T-helper 22 cell (primary cell): ENCODE measurements at regions not wholly inside any gene's neighbourhood (a gene's known extent, or its start where the extent isn't known, plus 50 kb on each side); places are given as distances from the start of the nearest gene placed in this dataset.

Experiments used
- DNase-seq: peaks from one replicate; pipeline ENCODE4 v3.0.0-alpha.2; 2020; ENCODE audit warnings: low read depth

DNA sequence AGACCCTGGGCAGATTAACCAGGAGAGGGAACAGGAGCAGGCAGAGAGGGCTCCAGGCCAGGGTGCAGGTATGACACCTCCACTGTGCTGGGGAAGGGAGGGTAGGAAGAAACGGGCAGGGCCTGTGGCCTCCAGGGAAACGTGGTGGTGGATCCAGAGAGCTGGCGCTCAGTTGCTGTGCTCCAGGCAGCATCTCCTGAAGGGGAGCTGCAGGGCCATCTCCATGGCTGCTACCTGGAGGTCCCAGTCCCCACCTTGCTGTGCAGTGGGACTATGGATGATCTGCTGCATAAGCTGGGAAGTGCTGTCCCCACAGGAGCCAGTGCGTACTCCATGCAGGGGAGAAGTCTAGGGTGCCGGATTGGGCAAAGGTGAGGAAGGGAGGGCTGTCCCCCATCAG, 125.9 kb upstream of the RUNX3 start:
- no peak for DNase-seq

DNA sequence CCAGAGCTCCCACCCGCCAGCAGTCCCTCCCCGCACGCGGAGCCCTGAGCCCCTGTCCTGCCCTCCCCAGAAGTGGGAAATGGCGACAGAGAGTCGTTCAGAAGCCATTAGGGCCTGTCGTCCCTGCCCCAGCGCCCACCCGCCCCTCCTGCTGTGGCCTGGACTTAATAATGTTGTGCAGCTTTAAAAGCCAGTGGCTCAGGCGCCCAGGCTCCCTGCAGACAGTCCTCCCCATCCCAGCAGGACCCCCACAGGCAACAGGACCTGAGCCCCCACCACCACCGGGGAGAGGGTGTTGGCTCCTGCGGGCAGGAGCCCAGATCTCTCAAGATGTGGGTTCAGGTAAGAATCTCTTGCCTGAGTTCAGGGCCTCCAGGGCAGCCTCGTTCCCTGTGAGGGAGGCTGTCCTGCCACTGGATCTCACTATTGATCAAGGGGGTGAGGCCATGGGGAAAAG, 125.3 kb upstream of the RUNX3 start:
- DNase-seq: no peak

DNA sequence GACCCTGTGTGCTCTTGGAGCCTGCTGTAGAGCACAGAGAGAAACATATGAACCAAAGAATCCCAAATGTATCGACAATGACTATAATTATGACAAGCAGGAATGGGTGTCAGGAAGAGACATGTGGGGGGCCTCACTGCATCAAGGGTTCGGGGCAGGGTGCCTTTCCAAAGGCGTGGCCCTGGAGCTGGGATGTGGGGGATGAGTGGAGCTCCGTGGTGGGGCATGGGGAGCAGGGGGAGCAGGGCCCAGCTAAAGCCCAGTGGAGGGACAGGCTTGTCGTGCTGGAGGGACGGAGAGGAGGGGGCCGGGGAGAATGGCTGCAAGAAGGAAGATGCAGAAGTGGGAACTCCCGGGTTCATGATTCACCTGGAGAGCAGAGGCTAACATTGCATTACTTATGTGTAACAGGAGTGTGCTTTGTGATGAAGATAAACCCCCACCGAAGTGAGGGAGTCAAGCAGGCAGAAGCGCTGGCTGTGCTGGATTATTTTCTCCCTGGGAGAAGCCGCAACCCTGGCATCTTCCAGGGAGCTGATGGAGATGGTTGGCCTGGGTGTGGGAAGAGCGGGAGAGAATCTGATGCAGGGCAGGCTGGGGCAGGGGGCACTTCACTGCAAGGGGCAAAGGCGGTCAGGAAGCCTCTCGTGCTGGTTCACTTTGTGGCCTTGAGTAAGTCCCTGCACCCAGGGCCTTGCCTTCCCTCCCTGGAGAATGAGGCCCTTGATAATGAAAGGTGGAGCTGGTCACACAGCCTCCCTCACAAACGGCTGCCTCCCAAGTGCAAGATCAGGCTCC, 124.6 kb upstream of the RUNX3 start:
- DNase-seq: no peak

DNA sequence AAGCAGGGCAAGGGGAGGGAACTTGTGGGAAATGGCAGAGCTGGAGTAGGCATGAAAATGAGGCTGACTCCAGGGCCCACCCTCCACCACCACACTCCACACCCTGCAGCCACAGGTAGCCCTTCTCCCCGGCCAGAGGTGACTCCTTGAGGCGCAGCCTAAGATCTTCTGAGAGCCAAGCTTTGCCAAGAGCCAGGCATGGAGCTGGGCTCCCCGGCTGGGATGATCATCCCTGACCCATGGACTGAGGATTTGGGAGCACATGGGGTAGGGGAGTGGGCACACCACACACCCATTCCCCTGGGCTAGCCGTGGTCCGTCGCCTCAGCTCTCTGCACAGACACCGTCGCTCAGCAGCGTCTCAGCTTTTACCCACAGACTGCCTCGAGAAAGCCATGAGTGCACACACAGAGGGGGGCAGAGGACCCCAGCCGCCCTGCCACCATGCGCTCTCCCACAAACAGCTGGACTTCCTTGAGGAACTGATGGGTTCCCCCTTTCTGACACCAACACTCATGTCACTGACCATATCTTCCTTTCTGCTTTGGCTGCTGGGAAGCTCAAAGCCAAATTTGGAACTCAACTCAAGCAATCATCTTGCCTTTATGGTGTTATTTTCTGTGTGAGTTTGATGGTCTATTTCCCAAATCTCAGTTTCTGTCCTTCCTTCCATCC, 123.6 kb upstream of the RUNX3 start:
- no peak for DNase-seq

DNA sequence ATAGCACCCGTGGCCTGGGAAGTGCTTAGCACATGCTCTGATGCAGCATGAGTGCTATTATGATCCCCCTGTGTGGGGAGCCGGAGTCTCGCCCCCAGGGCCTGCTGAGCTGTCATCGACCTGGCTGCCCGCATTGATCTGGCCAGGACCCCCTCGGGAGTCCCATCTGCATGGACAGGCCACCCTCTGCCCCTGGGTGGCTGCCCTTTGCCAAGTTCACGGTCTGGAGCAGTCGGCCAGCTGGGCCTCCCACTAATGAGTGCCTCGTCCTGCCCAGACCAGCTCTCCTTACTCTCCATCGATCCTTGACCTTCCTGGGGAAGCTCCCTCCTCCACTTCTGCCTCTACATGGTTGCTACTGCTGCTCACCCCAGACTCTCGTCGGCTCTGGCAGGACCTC, 121.8 kb upstream of the RUNX3 start:
- DNase-seq: no peak

DNA sequence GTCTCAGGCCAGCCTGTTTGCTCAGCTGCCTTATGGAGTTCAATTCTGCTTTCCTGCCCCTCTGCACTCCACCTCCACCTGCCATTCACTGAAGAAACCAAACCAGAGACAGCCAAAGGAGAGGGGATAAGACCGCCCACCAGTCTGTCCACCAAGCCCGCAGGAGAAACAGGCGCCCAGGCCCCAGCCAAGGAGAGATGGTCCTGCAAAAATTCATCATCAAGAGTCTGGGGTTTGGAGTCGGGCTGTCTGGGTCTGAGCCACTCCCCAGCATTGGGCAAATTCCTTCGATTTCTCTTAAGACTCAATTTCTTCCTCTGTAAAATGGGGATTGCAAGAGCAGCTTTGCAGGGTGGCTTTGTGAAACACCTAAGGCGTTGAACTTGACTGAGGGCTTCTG, 121.4 kb upstream of the RUNX3 start:
- no peak for DNase-seq

DNA sequence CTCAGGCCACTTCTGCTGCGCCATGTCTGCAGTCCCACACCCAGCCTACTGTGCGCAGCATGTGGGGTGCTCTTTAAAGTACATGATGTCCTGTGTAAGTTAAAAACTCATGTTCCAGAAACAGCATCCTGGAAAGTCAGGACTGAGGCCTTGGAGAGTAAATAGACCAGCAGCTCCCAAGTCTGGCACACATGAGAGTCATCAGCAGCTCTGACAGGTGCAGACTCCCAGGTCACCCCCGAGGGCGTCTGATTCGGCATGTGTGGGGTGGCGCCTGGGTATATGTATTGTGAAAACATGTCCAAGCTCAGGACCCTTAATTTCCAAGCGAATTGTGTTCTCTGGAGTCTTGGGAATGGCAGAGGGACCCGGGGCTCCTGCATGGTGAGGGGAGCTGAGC, 120.1 kb upstream of the RUNX3 start:
- DNase-seq: no peak

DNA sequence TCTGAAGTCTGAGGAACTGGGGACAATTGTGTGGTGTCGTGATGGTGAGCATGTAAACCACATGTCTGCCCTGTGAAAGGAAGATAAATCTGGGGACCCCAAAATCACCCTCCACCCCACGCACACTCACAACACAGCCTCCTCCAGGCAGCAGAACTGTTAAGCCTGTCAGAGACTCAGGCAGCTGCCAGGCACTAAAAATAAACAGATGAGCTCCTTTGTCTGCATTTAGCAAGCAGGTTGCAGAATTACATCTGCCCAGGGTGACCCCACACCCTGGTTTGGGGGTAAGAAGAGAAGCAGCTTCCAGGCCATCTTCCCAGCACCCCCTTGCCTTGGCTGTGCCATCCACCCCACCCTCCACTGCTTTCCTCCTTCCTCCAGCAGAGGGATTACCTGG, 119.1 kb upstream of the RUNX3 start:
- DNase-seq: no peak

DNA sequence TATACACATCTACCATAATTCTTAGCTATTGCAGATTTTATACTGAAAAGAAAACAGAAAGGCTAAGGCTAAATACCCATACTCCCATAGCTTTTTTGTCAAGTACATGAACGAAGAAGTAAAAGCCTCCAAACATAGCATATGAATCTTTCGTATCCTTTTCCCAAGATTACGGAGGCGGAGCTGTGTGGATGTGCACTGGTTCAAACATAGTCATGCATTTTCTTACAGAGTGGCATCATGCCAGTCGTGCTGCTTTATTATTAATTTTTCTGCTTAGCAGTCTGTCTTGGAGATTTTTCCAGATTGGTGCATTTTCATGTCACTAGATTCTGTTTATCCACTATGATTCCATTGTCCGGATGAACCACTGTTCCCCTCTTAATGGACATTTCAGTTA, 118.7 kb upstream of the RUNX3 start:
- no peak for DNase-seq

DNA sequence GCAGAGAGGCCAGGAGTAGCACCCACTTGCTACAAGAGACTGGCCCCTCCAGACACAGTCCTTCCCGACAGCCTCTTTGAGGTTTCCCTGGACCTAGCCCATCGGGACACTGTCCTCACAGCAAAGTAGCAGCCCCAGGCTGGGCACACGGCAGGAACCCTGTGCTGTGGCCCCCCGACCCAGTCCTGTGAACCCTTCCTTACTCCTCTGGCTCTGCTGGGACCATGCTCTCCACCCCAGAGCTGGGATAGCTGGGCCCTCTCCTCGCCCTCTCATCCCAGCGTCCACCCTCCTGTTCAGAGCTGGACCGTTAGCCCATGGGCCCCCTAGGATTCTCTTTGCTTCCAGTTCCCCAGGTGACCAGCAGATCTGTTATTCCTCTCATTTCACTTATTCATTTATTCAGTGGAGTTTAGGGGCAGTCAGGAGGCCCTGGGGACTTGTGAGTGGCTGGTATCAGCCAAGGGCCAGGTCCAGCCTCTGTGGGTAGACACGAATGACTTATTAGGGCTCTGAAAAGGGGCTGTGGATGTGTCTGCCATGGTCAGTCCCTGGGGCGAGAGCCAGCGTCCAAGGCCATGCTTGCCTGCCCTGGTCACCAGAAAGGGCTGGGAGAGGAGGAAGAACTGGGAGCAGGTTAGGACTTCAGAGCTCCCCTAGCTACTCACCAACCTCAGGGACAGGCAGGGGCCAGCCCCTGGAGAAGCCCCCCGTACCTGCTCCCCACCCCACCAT, 117.6 kb upstream of the RUNX3 start:
- DNase-seq: no peak

DNA sequence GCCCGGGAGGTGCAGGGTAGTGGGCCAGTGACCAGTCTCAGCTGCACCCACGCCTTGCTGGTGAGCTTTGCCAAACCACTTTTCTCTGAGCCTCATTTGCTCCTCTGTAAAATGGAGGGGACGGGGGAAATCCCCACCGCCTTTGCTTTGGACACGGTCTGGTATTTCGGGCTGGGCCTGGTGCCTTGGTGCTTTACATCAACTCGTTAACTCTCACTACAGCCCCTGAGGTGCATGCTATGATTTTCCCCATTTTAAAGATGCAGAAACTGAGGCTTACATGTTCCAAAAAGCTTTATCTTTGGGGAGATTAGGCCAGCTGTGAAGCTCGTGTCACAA, 116.1 kb upstream of the RUNX3 start:
- DNase-seq: no peak

DNA sequence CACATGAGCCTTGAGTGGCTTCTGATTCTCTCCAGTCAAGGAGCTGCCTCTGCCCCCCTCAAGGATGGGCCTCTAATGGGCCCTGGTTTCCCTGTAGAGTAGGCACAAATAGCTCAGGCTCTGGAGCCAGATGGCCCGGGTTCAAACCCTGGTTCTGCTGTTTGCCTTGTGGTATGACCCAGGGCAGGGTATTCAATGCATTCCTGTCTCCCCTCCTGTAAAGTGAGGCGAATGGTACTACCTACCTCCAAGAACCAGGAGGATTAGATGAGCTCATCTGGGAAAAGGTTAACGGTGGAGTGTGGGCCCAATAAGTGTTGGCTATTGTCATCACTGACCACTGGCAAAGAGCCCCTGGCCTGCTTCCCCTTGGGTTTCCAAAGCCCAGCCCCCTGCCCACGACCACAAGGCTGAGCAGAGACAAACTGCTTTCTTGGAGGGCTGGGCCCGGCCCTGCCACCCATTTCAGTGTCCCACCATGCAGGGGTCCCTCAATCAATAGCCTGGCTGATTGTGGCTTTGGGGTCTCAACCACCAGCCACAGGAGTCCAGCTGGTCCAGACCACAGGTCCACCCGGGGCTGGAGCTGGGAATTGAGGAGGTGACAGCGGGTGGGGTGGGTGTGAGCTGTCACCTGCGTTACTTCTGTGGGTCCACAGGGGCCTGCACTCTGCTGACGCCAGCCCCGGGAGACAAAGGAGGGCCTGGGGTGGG, 115.6 kb upstream of the RUNX3 start:
- no peak for DNase-seq

DNA sequence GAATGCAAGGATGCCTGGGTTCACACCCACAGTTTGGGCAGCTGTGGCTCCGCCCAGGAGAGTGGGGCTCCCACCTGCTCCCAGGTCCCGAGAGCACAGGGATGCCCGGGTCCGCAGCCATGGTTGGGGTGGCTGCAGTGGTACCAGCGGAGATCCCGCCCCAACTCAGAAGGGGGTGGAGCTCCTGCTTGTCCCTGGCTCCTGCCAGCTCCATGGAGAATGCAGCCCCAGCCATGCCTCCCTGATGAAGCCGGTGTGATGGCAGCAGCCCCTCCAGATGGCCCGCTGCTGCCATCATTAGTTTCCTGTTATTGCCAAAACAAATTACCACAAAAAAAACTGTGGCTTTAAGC, 113.1 kb upstream of the RUNX3 start:
- no peak for DNase-seq

DNA sequence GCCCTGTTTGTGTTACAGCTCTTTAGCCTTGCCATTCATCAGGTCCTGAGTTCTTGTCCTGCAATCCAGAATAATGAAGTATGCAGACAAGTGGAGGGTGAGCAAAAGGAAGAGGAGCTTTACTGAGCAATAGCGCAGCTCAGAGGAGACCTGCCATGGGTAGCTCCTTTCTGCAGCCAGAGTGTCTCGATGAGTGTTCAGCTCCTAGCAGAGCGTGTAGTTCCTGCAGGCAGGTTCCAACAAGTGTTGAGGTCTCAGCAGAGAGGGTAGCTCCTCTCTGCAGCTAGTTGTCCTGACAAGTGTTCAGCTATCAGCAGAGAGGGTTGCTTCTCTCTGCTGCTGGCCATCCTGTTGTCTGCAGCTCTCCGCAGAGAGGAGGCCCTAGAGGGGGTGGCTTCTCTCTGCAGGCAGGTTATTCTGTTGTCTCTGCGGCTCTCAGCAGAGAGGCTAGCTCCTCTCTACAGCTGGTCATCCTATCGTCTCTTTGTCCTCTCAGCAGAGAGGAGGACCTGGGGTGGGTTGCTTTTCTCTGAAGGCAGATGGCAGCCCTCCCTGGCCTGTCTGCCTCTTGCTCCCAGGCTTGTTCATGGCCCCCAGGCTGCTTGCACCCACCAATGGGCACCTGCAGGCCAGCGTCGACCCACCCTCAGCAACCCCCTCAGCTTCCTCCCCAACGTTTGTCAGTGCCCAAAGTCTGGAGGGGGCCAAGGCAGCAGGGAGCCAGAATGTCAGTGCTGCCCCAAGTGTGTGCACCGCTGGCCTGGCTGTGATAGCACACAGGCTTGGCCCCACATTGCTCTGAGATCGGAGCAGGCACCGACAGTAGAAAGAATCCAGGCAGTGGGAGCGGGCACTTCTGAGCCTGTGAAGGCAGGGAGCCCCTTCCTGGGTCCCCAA, 112.5 kb upstream of the RUNX3 start:
- no peak for DNase-seq

DNA sequence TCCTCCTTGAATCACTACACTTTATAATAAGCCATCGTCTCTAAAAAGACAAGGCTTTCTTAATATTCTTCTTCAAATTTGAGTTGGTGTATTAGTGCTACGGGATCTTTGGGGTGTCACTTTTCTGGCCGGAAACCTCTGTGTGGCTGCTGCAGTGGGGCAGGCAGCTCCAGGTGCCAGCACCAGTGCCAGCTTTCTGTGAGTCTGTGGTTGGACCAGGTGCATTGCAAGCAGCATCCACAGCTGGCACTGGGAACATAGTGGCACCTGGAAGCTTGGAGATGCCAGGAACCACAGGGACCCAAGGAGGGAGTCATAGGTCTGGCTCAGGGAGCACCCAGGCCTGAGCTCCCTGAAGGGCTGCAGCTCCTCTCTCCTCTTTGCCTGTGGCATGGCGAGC, 111.8 kb upstream of the RUNX3 start:
- no peak for DNase-seq

DNA sequence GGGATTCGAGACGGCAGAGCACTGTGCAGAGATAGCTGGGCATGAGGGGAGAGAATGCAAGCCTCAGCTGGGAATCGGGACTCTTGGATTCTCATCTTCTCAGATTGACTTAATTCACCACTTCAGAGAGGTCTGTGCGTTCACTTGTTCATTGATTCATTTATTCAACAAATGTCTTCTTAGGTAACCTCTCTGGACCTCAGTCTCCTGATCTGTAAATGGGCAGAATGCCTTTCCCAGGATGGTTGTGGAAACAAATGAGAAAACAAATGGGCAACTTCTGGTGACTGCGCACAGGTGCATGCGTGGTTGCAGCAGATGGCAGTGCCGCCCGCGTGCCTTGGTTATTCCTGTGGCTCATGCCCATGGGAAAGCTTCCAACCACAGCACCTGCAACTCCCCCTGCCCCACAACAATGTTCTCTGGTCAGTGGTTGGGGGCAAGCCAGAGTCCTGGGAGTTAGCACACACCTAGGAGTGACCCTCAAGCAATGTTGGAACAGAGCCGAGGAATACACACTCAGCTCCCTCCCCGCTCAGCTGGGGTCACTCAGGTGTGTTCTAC, 110.1 kb upstream of the RUNX3 start:
- DNase-seq: no peak

DNA sequence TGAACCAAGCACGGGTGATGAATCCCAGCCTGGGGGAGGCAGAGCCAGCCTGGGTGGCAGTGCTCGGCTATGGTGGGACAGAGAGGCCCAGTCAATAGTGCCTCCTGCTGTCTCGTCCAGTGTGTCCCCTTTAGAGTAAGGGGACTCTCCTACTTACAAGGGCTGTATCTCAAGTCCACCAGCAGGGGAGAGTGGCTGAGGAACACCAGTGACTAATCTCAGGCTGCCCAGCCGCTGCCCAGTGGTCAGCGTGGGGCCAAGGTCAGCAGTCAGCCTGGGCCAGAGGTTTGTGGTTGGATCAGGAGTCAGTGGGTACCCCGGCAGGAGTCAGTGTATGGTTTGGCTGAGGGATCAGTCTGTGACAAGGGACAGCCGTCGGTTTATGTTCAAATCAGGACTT, 109.2 kb upstream of the RUNX3 start:
- no peak for DNase-seq

DNA sequence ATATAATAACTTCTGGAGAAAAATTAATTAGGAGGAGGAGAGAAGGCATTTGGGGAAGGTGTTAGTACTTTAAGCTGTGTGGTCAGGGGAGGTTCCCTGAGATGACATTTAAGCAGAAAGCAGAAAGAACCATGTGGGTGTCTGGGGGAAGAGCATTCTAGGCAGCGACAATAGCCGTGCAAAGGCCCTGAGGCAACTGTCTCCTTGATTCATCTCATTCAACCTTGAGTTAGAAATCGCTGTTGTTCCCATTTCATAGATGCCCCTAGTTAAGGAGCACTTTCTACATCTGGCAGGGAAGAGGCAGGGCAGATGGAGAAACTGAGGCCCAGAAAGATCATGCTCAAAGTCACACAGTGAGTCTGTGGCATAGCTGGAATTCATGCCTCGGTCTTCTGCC, 108.6 kb upstream of the RUNX3 start:
- no peak for DNase-seq

DNA sequence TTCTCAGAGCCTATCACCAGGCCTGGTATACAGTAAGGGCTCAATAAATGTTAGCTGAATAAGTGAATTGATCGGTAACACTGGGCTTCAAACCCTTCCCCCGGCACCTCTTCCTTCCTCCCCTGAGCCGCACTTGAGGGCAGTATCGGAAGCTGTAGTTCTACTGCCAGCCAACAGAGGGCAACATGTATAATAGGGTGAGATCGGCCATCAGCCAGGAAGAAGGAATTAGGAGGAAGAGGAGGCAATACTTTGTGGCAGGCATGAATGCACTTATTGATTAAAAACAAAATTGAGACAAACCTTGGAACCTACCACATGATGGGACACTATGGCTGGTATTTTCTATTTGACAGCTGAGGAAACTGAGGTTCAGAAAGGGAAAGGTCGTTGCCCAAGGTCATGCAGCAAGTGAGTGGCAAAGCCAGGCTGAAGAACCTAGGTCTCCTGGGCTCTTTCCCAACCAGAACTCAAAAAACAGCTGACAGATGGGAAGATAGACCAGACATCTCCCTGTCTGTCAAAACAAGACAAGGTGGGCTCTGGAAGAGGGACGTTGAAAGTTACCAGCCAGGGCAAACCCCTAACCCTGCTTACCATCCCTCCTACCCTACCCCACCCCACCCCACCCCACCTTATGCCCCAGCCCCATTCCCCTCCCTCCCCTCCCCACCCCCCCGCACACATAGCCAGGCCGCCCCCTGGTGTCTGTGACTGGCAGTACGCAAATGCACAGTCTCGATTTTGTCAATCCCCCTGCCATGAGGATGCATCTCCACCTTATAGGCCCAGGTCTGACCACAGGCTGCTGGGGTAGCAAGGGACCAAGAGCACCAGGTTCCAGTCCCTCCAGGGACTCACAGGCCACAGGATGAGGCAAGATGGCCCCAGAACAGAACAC, 107.3 kb upstream of the RUNX3 start:
- peak; percentile 41 for DNase-seq

DNA sequence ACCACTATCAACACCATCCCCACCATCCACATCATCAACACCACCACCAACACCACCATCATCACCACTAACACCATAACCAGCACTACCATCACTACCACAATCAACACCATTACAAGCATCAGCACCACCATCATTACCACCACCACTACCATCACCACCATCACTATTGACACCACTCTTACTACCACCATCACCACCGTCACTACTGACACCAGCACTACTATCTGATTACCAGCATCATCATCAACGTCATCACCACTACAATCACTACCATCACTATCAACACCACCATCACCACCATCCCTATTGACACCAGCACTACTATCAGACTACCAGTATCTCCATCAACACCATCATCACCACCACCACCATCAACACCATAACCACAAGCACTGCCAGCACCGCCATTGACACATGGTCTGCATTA, 106.1 kb upstream of the RUNX3 start:
- no peak for DNase-seq
